Immature natural killer cell (primary cell): ENCODE measurements at regions not wholly inside any gene's neighbourhood (a gene's known extent, or its start where the extent isn't known, plus 50 kb on each side); places are given as distances from the start of the nearest gene placed in this dataset.
"Not testable (repeated sequence)": the region's sequence is repeated elsewhere in the genome, so short reads cannot be mapped to it uniquely, and the experiment has no call there.

Source experiments
- DNase-seq, 3 donors: peaks; one replicate each; pipeline ENCODE4 v3.0.0; 2022; ENCODE audit warnings: mixed read lengths in 1 of 3
- H3K27ac Mint-ChIP-seq, 6 donors: one replicate each; pipeline ENCODE4 v1.8.0; 2020; ENCODE audit warnings: mixed read lengths in 6 of 6, mild to moderate bottlenecking in 5 of 6, inconsistent platforms in 4 of 6, moderate library complexity in 3 of 6
- H3K27me3 Mint-ChIP-seq, 3 donors: one replicate each; pipeline ENCODE4 v1.8.0; 2020 to 2021; ENCODE audit warnings: low read depth in 3 of 3, mild to moderate bottlenecking in 3 of 3, mixed read lengths in 3 of 3, moderate library complexity in 3 of 3, inconsistent platforms in 1 of 3
- H3K36me3 Mint-ChIP-seq, 3 donors: one replicate each; pipeline ENCODE4 v1.8.0; 2020; ENCODE audit warnings: mixed read lengths in 3 of 3, inconsistent platforms in 2 of 3, mild to moderate bottlenecking in 2 of 3
- H3K4me1 Mint-ChIP-seq, 2 donors: one replicate each; pipeline ENCODE4 v1.8.0; 2020; ENCODE audit warnings: inconsistent platforms in 2 of 2, mild to moderate bottlenecking in 2 of 2, mixed read lengths in 2 of 2, moderate library complexity in 1 of 2
- H3K4me3 Mint-ChIP-seq, 5 donors: one replicate each; pipeline ENCODE4 v1.8.0; 2020; ENCODE audit warnings: mild to moderate bottlenecking in 5 of 5, mixed read lengths in 5 of 5, inconsistent platforms in 3 of 5, moderate library complexity in 3 of 5
- H3K9me3 Mint-ChIP-seq, 6 donors: one replicate each; pipeline ENCODE4 v1.8.0; 2020; ENCODE audit warnings: mild to moderate bottlenecking in 6 of 6, mixed read lengths in 6 of 6, inconsistent platforms in 4 of 6, moderate library complexity in 3 of 6

GRCh38 chr14:52202151-52202550 is 65.3 kb upstream of the PTGDR start:
- Mint-ChIP-seq H3K27ac (no peak overlapping the region), H3K4me1 (peaks cover 3 to 15% of the 10 kb centered on the region in 2 donors)

GRCh38 chr14:52190337-52190931 is 77.1 kb upstream of the PTGDR start:
- no peak for DNase-seq
- peaks cover 2 to 4% (median 3%) of the 10 kb centered on the region in 3 donors for H3K27me3 Mint-ChIP-seq
- H3K27ac Mint-ChIP-seq = no peak overlapping the region
- peaks cover 0 to 4% (median 2%) of the 10 kb centered on the region in 6 donors for H3K9me3 Mint-ChIP-seq
- no peak overlapping the region for H3K4me3 Mint-ChIP-seq
- H3K4me1 Mint-ChIP-seq = peaks cover 17 to 29% of the 10 kb centered on the region in 2 donors
- peaks cover 3 to 8% (median 7%) of the 10 kb centered on the region in 3 donors for H3K36me3 Mint-ChIP-seq

More at GRCh38 chr14:52202151-52202550, 65.3 kb upstream of the PTGDR start:
- H3K36me3 Mint-ChIP-seq = peaks cover 0 to 6% (median 0%) of the 10 kb centered on the region in 3 donors
- H3K4me3 Mint-ChIP-seq = no peak overlapping the region
- peaks cover 0 to 7% (median 0%) of the 10 kb centered on the region in 3 donors for H3K27me3 Mint-ChIP-seq
- DNase-seq = no peak
- H3K9me3 Mint-ChIP-seq = peaks cover 0 to 4% (median 2%) of the 10 kb centered on the region in 6 donors

GRCh38 chr14:52189325-52189724 is 78.2 kb upstream of the PTGDR start:
- Mint-ChIP-seq H3K4me3 (no peak overlapping the region), H3K27me3 (peaks cover 2 to 4% (median 3%) of the 10 kb centered on the region in 3 donors), H3K27ac (no peak overlapping the region), H3K9me3 (no peaks in the 10 kb centered on the region), H3K4me1 (peaks cover 20 to 39% of the 10 kb centered on the region in 2 donors), H3K36me3 (peaks cover under 1% of the 10 kb centered on the region in 3 donors)
- no peak for DNase-seq

- peak overlapping the region in 2 of 6 donors; percentile 7 to 32 for H3K27ac Mint-ChIP-seq
- H3K4me3 Mint-ChIP-seq = no peak overlapping the region
- peaks cover 2 to 4% (median 3%) of the 10 kb centered on the region in 3 donors for H3K27me3 Mint-ChIP-seq
- peaks cover 0 to 3% (median 0%) of the 10 kb centered on the region in 3 donors for H3K36me3 Mint-ChIP-seq
- H3K4me1 Mint-ChIP-seq = peaks cover 22 to 48% of the 10 kb centered on the region in 2 donors
- H3K9me3 Mint-ChIP-seq = peaks cover 0 to 2% (median 0%) of the 10 kb centered on the region in 6 donors
- no peak for DNase-seq
Measured at GRCh38 chr14:52188381-52188780, 79.1 kb upstream of the PTGDR start.

- Mint-ChIP-seq H3K4me1 (peaks cover 46 to 75% of the 10 kb centered on the region in 2 donors), H3K9me3 (peaks cover 0 to 17% (median 4%) of the 10 kb centered on the region in 6 donors), H3K27me3 (peaks cover 0 to 6% (median 2%) of the 10 kb centered on the region in 3 donors), H3K36me3 (peaks cover 9 to 16% (median 10%) of the 10 kb centered on the region in 3 donors), H3K4me3 (no peak overlapping the region), H3K27ac (peak overlapping the region in 1 of 6 donors; percentile 47)
- no peak for DNase-seq
Measured at GRCh38 chr14:52185178-52185577, 82.3 kb upstream of the PTGDR start.

- Mint-ChIP-seq H3K27me3 (peaks cover 0 to 6% (median 0%) of the 10 kb centered on the region in 3 donors), H3K4me3 (peak overlapping the region; percentile 1 to 65 (median 46)), H3K9me3 (peaks cover 0 to 17% (median 4%) of the 10 kb centered on the region in 6 donors), H3K36me3 (peaks cover 11 to 16% (median 11%) of the 10 kb centered on the region in 3 donors), H3K27ac (peak overlapping the region; percentile 19 to 80 (median 66)), H3K4me1 (peaks cover 50 to 84% of the 10 kb centered on the region in 2 donors)
- DNase-seq = peak; percentile 13 to 32 (median 31)
Measured at GRCh38 chr14:52182853-52183252, 84.6 kb upstream of the PTGDR start.

- no peak overlapping the region for H3K4me3 Mint-ChIP-seq
- peak overlapping the region in 3 of 6 donors; percentile 43 to 84 (median 70) for H3K27ac Mint-ChIP-seq
- H3K9me3 Mint-ChIP-seq = peaks cover 3 to 24% (median 8%) of the 10 kb centered on the region in 6 donors
- peaks cover 0 to 10% (median 6%) of the 10 kb centered on the region in 3 donors for H3K27me3 Mint-ChIP-seq
- DNase-seq = no peak
- H3K36me3 Mint-ChIP-seq = peaks cover 13 to 19% (median 14%) of the 10 kb centered on the region in 3 donors
- peaks cover 71 to 88% of the 10 kb centered on the region in 2 donors for H3K4me1 Mint-ChIP-seq
Measured at GRCh38 chr14:52179141-52179790, 88.2 kb upstream of the PTGDR start.

- Mint-ChIP-seq H3K27ac (peak overlapping the region; percentile 84 to 100 (median 98)), H3K9me3 (peaks cover 25 to 41% (median 35%) of the 10 kb centered on the region in 6 donors), H3K27me3 (peaks cover 0 to 11% (median 11%) of the 10 kb centered on the region in 3 donors), H3K4me3 (peak overlapping the region; percentile 65 to 90 (median 70)), H3K36me3 (peaks cover 16 to 19% (median 19%) of the 10 kb centered on the region in 3 donors), H3K4me1 (peaks cover 68 to 77% of the 10 kb centered on the region in 2 donors)
- DNase-seq = peak; percentile 89 to 90 (median 90)
Measured at GRCh38 chr14:52175982-52176502, 91.5 kb upstream of the PTGDR start.

GRCh38 chr14:52171932-52172331 is 95.6 kb upstream of the PTGDR start:
- DNase-seq = peak in 1 of 3 donors; percentile 20
- not testable (repeated sequence) for H3K4me3 Mint-ChIP-seq
- H3K4me1 Mint-ChIP-seq = peaks cover 41 to 44% of the 10 kb centered on the region in 2 donors
- peaks cover 25 to 57% (median 45%) of the 10 kb centered on the region in 6 donors for H3K9me3 Mint-ChIP-seq
- H3K36me3 Mint-ChIP-seq = peaks cover 18 to 26% (median 18%) of the 10 kb centered on the region in 3 donors
- peak overlapping the region in 2 of 6 donors; percentile 62 to 84 for H3K27ac Mint-ChIP-seq
- peaks cover 0 to 11% (median 11%) of the 10 kb centered on the region in 3 donors for H3K27me3 Mint-ChIP-seq

- Mint-ChIP-seq H3K36me3 (peaks cover 11 to 17% (median 15%) of the 10 kb centered on the region in 3 donors), H3K27ac (no peak overlapping the region), H3K27me3 (peaks cover 0 to 5% (median 2%) of the 10 kb centered on the region in 3 donors), H3K4me1 (peaks cover 0 to 2% of the 10 kb centered on the region in 2 donors), H3K4me3 (no peak overlapping the region), H3K9me3 (peaks cover 3 to 27% (median 20%) of the 10 kb centered on the region in 6 donors)
- no peak for DNase-seq
Measured at GRCh38 chr14:52166822-52167221, 98.0 kb upstream of the NID2 start.

- Mint-ChIP-seq H3K9me3 (peaks cover 0 to 4% (median 0%) of the 10 kb centered on the region in 6 donors), H3K36me3 (peaks cover 0 to 5% (median 2%) of the 10 kb centered on the region in 3 donors), H3K4me3 (peak overlapping the region; percentile 31 to 73 (median 63)), H3K27me3 (peaks cover 2 to 3% (median 2%) of the 10 kb centered on the region in 3 donors), H3K4me1 (peaks cover 82 to 100% of the 10 kb centered on the region in 2 donors), H3K27ac (peak overlapping the region; percentile 44 to 88 (median 70))
- no peak for DNase-seq
Measured at GRCh38 chr14:52155651-52156213, 86.9 kb upstream of the NID2 start.

GRCh38 chr14:52154992-52155650 is 86.3 kb upstream of the NID2 start:
- DNase-seq = peak; percentile 59 to 71 (median 64)
- Mint-ChIP-seq H3K27me3 (peaks cover 2 to 3% (median 2%) of the 10 kb centered on the region in 3 donors), H3K4me1 (peaks cover 88 to 100% of the 10 kb centered on the region in 2 donors), H3K36me3 (peaks cover 0 to 5% (median 2%) of the 10 kb centered on the region in 3 donors), H3K27ac (peak overlapping the region; percentile 71 to 94 (median 92)), H3K4me3 (peak overlapping the region; percentile 75 to 88 (median 81)), H3K9me3 (peaks cover 0 to 4% (median 0%) of the 10 kb centered on the region in 6 donors)

GRCh38 chr14:52153939-52154338 is 85.1 kb upstream of the NID2 start:
- Mint-ChIP-seq H3K4me1 (peaks cover 96 to 100% of the 10 kb centered on the region in 2 donors), H3K9me3 (peaks cover 0 to 3% (median 0%) of the 10 kb centered on the region in 6 donors), H3K36me3 (peaks cover 0 to 5% (median 2%) of the 10 kb centered on the region in 3 donors), H3K27me3 (peaks cover 2 to 3% (median 3%) of the 10 kb centered on the region in 3 donors), H3K4me3 (peak overlapping the region; percentile 75 to 88 (median 81)), H3K27ac (peak overlapping the region; percentile 71 to 94 (median 92))
- peak in 2 of 3 donors; percentile 22 to 24 for DNase-seq
